HG03378 (cell line): ENCODE measurements at regions not wholly inside any gene's neighbourhood (a gene's known extent, or its start where the extent isn't known, plus 50 kb on each side); places are given as distances from the start of the nearest gene placed in this dataset.
A peak's percentile ranks its signal among the peaks of the same experiment; 100 is the strongest.

ENCODE experiments used
- ATAC-seq: cut with Tn5 transposase; IDR thresholded peaks from one replicate; pipeline ENCODE4 v1.9.1; 2021; ENCODE audit warnings: mild to moderate bottlenecking, moderate library complexity; ENCODE audit not compliant: unreplicated experiment

DNA sequence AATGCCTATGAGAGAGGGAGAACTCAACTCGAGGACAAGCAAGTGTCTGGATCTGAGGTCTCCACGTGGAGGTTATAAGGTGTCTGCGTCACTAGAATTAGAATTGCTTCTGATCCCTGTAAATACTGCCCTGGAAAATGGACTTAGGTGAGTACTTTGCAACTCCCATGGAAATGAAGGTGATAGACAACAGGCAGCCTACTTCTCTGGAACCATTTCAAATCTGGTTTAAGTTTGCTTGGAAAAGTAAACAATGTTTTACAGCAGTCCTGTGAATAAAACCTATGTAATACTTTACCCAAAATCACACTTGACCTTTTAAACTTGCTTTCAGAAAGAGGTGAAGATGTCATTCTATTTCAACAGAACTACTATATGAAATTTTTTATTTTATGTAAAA lies 70.1 kb upstream of the TENT5A start:
- ATAC-seq, result no peak

DNA sequence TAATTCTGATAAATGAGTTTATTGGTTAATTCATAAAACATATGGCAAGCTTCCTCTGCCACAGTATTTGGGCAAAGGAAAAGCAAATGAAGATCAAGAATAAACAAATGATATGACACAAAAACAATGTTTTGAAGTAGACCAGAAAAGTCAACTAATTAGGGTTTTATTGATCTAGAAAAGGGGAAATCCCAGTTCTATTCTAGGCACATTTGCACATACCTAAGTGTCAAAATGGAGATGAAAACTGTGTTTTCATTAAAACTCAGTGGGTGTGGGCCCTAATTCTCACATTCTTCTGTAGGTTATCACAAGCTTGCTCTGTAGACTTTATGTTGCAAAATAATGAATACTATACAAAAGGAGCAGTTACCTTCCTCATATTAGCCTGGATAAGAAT lies 69.0 kb upstream of the TENT5A start:
- no peak for ATAC-seq

DNA sequence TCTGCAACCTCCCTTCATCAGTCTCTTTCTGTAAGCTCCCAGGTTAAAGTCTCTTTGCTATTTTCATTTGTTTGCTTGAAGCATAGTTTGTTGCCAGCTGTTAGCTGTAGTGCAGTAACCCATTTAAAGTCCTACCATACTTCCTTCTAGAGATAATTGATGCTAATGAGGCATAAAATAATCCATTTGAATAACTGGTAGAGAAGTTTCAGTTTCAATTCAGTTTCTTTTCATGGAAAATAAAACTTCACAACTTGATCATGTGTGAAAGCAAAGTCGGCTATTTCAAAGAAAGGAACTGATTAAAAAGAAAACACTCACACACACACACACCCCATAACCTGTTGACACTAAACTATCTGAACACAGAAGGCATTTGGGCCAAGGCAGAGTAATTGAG lies 68.5 kb upstream of the TENT5A start:
- ATAC-seq, result peak; percentile 67

GRCh38 chr6:81820422-81820821 lies 67.9 kb upstream of the TENT5A start:
- ATAC-seq, result no peak

DNA sequence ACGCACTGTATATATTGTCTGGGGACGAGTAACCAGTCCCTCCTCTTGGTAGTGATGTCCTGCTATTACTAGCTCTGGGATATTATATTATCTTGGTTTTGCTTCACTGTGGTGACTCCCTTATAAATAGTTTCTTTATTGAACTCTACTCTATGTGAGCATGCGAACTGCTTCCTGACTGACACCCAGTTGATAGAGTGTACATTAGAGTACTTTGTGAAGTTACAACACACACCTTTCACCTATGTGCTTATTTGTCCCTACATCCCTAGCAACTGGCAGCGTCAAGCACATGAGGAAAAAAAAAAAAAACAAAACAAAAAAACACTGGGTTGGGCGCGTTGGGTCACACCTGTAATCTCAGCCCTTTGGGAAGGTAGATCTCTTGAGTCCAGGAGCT lies 67.3 kb upstream of the TENT5A start:
- ATAC-seq, result no peak

GRCh38 chr6:81818901-81819361 lies 66.5 kb upstream of the TENT5A start:
- peak; percentile 62 for ATAC-seq

- ATAC-seq, result no peak
These were observed 63.9 kb upstream of the TENT5A start for GRCh38 chr6:81816380-81816779.

GRCh38 chr6:81814370-81815076 lies 62.0 kb upstream of the TENT5A start:
- ATAC-seq, result no peak

DNA sequence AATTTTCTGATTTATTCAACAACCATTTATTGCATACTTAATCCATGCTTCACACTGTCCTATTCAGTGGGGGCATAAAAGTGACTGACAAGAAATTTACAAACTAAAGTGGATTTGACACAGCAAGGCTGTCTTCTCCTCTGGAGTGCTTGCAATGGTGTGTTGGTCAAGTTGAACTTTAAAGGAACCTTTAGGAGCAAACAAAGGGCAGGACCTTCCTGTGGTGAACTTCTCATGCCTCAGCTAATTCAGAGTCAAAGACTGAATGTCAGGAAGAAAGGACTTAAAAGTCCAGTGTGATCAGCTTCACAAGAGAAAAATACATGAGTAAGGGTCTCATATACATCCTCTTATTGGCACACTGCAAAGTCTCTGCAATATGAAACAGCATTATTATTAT lies 60.8 kb upstream of the TENT5A start:
- ATAC-seq, result no peak

DNA sequence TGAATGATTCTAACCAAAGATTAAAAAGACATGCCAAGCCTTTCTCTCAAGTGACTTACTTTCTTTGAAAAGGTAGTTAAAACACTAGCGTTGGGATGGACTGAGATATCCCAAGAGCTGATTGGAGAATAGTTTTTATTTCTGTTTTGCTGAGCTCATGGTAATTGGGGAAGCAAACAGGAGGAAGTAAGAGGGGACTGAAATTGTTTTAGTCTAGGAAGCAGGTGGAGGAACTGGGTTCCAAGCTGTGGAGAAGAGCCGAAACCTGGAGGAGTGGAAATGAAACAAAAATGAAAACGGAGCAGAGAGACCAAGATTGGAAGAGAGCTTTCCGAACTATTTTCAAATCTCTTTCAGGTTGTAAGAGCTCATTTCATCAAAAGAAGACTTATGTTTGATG lies 59.9 kb upstream of the TENT5A start:
- no peak for ATAC-seq

GRCh38 chr6:81808851-81809570 lies 56.5 kb upstream of the TENT5A start:
- ATAC-seq, result no peak

- no peak for ATAC-seq
These were observed 54.5 kb upstream of the TENT5A start for GRCh38 chr6:81806793-81807565.

DNA sequence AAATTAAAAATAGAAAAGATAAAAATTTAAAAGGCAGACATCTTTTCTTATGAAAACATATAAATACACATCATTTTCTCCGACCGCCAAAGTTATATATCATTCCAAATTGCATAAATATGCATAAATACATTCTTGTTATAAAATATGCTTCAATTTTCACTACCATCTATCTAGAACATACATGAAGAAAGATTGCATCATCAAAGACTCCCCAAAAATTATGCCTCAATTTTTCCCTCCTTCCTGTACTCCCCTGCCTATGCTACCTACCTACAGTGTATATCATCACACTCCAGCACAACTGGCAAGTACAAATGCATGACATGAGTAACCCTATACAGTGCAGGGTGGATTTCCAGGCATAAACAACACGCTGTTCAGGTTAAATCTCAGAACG lies 49.9 kb upstream of the TENT5A start:
- ATAC-seq, result no peak
